GM13977 (cell line): ENCODE measurements at regions not wholly inside any gene's neighbourhood (a gene's known extent, or its start where the extent isn't known, plus 50 kb on each side); places are given as distances from the start of the nearest gene placed in this dataset.

Experiments used
- DNase-seq: peaks from one replicate; pipeline ENCODE4 v3.0.0; 2012; ENCODE audit warnings: low spot score
- CTCF ChIP-seq: IDR thresholded peaks from 2 replicates; pipeline ENCODE4 v1.5.1; 2012; ENCODE audit warnings: mild to moderate bottlenecking, control low read depth; ENCODE audit not compliant: insufficient read depth; ENCODE audit errors: extremely low read depth, missing control alignments
- in situ Hi-C: fragments of 300-500 bp; cut with MboI; formaldehyde crosslinking; loops from one replicate; pipeline ENCODE4 v1.12.0; 2022; ENCODE audit warnings: low sequenced_read_pairs, low pct_unique_long_range_greater_than_20kb, mixed read lengths, inconsistent platforms; ENCODE audit not compliant: unreplicated experiment

DNA sequence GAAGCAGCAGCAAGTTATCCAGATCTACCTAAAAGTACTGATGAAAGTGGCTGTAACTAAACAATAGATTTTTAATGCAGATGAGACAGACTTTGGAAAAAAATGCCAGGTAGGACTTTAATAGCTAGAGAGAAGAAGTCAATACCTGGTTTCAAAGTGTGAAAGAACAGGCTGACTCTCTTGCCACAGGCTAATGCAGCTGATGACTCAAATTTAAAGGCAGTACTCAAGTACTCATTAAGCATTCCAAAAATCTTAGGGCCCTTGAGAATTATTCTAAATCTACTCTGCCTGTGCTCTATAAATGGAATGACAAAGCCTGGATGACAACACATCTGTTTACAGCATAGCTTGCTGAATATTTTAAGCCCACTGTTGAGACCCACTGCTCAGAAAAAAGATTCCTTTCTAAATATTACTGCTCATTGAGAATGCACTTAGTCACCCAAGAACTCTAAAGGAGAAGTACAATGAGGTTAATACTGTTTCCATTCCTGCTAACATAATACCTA, 68.6 kb upstream of the SYT1 start:
- no peak for DNase-seq
- in situ Hi-C loops = no loop called here
- TF ChIP-seq CTCF = no peak

DNA sequence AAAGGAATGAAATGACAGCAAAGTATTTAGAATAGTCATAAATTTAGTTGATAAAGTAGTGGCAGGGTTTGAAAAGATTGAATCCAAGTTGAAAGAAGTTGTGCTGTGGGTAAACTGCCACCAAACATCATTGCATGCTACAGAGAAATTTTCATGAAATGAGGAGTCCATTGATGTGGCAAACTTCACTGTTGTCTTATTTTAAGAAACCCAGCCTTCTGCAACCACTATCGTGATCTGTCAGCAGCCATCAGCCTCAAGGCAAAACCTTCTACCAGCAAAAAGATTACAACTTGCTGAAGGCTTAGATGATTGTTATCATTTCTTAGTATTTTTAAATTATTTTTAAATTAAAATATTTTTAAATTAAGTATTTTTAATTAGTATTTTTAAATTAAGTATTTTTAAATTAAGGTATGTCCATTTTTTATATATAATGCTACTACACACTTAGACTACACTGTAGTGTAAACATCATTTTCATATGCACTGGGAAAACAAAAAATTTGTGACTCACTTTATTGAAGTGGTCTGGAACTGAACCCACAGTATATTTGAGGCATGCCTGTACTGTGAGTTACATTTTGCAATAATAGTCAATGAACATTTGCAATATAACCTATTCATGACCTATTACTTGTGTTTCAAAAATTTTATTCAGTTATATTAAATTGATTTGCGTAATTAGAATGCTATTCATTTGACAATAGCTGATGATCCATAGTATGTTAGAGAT, 67.2 kb upstream of the SYT1 start:
- in situ Hi-C loops = no loop called here
- TF ChIP-seq CTCF = no peak
- DNase-seq = no peak

DNA sequence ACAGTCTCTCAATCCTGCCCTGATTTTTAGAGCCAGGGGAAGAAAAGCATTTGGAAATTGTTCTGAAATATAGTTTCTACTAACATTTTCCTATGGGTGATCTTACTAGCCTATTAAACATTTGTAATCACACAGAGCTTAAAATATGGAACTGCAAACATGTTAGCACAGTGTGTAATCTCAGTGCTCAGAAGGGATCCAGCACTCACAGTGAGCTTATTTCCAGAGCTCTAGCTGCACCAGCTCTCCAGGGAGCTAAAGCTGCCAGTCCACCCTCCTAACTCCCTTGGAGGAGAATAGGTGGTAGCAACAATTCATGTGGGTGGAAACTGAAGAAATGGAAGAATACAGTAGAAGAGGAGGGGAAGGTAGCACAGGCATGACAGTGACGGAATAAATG, 64.9 kb upstream of the SYT1 start:
- no peak for DNase-seq
- no peak for TF ChIP-seq CTCF
- in situ Hi-C loops = no loop called here

DNA sequence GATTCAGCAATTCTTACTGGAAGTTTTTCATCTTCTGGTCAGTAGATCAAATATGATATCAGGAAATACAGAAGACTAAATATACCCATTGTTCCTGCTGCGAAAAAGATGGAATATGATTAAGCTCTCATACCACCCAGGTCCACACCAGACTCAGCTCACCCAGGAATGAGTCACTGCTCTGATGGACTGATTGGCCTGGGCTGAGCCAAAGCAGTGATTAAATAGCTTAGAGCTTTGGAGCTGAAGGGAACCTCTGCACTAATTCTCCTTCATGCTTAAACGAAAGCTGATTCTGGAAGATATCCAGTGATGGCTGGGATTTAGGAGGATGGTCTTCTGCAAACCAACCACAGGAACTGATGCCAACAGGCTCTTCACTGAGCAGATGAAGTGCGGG, 62.0 kb upstream of the SYT1 start:
- no peak for DNase-seq
- no peak for TF ChIP-seq CTCF
- in situ Hi-C loops = no loop called here

DNA sequence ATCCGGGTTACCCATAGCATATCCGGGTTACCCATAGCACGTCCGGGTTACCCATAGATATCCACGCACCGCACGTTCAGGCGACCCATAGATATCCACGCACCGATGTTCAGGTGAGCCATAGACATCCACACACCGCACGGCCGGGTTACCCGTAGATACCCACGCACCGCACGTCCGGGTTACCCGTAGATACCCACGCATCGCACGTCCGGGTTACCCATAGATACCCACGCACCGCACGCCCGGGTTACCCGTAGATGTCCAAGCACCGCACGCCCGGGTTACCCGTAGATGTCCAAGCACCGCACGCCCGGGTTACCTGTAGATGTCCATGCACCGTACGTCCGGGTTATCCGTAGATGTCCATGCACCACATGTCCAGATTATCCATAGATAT, 60.3 kb upstream of the SYT1 start:
- DNase-seq = no peak
- in situ Hi-C loops = no loop called here
- no peak for TF ChIP-seq CTCF
